Hindlimb muscle (tissue), 1 donor: ENCODE measurements at regions not wholly inside any gene's neighbourhood (a gene's known extent, or its start where the extent isn't known, plus 50 kb on each side); places are given as distances from the start of the nearest gene placed in this dataset.
"Not testable (repeated sequence)": the region's sequence is repeated elsewhere in the genome, so short reads cannot be mapped to it uniquely, and the experiment has no call there.

Experiments used
- DNase-seq: peaks from one replicate; pipeline ENCODE4 v3.0.0-alpha.2; 2013

DNA sequence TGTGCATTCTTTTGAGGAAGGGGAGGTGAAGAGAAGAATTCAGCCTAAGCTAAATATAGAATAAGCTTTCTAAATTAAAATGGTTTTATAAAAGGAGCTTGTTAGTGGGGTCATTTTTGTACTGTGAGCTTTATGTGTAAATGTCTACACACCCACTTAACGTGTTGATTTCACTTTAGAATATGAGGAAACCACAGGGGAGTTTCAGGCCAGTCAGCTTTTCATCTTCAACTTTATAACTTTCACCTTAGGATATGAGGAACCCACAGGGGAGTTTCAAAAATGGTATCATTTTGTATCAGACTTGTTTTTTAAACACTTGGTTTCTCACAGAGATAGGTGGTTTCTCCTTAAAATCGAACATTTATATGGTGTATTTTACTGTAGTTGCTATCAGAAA is 120.7 kb upstream of the NIPA1 start:
- DNase-seq: not testable (repeated sequence)

DNA sequence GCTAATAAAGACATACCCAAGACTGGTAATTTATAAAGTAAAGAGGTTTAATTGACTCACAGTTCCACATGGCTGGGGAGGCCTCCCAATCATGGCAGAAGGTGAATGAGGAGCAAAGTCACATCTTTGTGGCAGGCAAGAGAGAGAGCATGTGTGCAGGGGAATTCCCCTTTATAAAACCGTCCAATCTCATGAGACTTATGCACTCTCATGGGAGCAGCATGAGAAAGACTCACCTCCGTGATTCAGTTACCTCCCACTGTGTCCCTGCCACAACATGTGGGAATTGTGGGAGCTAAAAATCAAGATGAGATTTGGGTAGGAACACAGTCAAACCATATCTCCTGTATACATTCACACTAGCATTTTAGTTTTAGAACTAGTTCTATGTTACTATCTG is 101.7 kb upstream of the NIPA1 start:
- not testable (repeated sequence) for DNase-seq

DNA sequence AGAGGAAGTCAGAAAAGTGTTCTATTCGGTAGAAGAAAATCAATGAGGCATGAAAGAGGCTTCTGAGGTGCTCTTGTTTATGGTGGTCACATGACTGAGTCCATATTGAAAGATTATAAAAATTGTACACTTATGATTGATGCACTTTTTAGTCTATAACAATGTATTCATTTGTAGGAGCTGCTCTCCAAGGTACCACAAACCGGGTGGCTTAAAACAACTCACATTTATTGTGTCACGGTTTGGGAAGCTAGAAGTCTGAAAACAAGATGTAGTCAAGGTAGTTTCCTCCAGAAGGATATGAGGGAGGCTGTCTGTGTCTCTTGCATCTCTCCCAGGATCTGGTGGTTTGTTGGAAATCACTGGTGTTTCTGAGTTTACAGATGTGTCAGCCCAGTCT is 86.6 kb upstream of the NIPA1 start:
- not testable (repeated sequence) for DNase-seq

DNA sequence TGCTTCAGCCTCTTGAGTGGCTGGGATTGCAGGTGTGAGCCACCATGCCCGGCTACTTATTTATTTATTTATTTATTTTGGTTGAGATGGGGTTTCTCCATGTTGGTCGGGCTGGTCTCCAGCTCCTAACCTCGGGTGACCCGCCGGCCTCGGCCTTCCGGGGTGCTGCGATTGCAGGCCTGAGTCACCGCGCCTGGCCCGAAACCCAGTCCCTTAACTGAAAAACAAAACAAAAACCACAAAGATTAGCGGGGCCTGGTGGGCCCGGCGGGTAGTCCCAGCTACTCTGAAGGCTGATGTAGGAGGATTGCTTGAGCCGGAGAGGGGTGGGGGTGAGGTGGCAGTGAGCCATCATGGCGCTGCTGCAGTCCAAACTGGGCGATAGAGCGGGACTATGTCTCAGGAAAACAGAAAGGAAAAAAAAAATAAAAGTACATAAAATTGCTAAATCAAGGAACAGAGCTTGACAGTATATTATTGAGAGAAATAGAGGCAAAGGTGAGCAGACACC is 75.6 kb upstream of the NIPA1 start:
- DNase-seq: not testable (repeated sequence)

DNA sequence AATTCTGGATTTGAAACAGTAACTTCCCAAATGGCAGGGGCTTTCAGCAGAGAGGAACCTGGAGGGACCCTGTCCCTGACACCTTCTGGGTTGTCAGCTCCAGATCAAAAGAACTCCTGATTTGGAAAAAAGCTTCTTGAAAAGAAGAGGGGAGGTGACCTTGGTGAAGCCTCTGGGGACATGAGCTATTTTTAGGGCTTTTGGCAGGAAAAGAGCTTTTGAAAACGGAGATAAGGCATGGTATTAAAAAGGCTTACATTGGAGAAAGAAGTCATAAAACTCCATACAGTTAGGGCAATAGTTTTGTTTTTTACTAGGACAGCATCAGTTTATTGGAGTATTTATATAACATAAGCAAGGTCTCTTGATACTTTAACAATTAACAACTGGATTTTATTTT is 72.5 kb upstream of the NIPA1 start:
- not testable (repeated sequence) for DNase-seq

DNA sequence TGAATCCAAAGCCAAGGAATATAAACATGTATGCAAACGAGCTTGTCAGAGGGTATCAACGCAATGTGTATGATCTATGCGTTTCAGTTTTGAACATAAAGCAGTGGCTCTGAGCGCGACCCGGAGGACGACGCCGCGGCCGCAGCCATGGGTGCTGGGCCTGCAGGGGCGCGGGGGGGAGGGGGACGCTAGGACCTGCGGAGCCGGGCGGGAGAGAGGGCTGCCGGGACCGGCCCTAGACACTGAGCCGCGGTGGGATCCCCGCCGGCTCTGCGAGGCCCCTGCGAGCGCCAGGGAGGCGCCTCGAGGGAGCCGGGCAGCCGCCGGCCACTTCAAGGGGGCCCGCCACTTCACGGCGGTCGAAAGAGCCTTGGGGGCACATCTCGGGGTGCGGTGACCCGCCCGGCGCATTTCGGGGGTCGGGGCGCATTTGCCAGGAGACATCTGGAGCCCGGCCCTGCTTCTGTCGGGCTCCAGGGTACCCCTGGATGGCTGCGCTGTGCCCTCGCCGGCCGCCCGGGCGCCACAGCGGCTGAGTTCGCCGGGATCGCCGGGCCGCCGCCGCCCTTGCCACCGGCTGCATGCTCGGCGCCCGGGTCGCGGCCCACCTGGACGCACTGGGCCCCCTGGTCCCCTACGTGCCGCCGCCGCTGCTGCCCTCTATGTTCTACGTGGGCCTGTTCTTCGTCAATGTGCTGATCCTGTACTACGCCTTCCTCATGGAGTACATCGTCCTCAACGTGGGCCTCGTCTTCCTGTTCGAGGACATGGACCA is 71.9 kb upstream of the NIPA1 start:
- DNase-seq: not testable (repeated sequence)

DNA sequence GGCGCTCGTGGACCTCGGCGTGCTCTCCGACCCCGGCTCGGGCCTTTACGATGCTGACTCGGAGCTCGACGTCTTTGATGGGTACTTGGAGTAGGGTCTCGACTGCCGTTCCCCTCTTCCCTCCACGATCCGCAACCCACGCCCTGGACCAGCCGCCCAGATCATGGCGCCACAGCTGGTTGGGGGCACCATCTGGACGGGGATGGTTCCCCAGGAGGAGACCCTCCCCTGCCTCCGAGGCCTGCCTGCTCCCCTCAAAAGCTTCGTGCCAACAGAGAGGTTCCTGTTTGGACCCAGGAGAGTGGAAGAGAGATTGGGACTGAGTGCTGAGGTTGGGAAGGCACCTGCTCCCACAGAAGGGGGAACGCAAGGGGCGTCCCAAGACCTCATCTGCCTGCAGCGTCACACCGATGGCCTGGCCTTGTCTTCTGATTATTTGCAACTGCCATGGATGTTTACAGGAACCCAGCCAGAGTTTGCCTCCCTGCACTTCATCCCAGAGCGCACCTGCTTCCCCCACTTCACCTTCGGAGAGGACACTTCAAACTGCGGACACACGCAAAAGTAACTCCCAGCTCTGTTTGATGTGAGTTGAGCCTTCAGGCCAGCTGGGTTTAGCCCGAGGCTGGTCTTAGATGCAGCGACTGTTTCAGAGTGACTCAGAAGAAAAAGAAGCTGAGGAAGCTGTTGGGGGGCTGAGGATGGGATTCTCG is 71.2 kb upstream of the NIPA1 start:
- DNase-seq: not testable (repeated sequence)

DNA sequence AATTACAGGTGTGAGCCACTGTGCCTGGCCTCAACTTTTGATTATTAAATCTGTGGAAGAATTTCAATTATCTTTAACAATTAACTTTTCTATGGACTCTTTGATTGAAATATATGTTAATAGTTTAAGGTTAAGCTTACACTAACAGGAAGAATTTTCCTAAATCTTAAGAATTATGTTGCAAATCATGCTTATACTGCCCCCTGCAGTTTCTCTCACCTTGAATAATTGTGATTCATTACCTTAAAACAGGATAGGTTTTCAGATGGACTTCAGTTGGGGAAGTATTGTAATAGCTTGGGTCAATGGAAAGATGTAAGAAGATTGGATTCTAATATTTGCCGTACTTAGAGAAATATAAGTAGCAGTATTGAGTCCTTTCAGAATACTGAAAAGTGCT is 66.5 kb upstream of the NIPA1 start:
- DNase-seq: not testable (repeated sequence)

DNA sequence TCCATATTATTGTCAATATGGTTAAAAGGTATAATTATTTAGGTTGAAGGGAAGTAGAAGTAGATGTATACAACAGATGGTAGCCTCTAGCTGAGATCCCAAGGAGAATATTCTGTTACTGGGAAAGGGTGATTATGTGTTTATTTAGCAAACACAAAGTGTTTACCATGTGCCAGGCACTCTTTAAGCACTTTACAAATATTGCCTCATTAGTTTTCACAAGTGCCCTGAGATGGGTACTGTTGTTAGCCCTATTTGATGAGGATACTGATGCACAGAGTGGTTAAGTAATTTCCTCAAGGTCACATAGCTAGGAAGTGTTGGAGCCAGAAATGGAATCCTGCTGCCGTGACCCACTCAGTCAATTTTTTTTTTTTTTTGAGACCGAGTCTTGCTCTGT is 60.3 kb upstream of the NIPA1 start:
- not testable (repeated sequence) for DNase-seq

DNA sequence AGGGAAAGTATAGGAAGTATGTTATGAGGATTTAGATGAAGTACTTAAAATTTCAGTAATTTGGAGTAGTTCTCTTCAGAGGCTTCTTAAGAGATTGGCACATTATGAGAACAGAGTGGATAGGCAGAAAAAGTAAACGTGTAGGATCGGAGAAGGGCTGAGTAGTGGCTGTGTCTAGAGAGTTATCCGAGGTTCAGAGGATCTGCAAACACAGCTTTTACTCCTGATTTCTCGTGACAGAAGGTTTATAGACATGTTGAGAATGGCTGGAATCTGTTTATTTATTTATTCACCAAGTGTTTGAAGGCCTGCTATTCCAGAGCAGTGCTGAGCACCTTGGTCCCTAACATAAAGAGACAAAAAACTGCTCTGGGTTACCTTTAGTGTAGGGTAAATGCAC is 51.4 kb upstream of the NIPA1 start:
- not testable (repeated sequence) for DNase-seq

DNA sequence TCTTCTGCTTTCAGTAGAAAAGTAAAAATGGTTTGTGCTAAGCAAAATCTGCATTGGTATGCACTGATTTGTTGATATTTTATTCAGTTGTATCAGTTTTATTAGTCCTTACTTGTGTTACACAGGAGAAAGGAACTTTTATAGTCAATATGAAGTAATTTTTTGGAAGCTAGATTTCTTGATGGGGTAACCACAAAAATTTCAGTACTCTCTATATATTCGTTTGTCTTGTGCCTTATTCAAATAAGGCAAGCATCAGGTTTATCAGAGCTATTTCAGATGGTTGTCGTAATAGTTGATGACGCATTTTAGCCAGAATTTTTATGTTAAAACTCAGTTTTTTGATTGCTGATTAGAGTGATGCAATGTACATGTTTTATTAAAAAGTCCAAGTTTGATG is 50.7 kb upstream of the NIPA1 start:
- no peak for DNase-seq

DNA sequence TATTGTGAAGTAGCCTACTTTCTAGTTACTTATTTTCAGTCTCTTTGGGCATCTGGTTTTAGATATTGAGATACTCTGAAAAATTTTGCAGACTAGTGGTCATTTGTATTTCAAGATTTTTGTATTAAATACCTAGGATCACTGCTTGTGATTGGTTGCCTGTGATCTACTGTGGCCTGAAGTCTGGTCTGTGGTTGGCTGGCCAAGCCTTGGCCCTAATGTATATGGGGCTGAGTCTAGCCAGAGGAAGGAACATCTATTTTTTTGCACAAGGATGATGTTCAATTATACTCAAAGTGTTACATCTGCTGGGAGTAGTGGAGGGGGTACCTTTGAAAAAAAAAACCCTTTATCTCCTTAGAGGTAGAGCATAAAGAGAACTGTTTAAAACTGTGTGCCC is 50.2 kb upstream of the NIPA1 start:
- not testable (repeated sequence) for DNase-seq
